T-helper 2 cell treated with Interferon-gamma antibody and Interleukin-4, amounts not matched to agents 5 μg/mL and 100 μg/mL, for 36 hours (primary cell): ENCODE measurements at regions not wholly inside any gene's neighbourhood (a gene's known extent, or its start where the extent isn't known, plus 50 kb on each side); places are given as distances from the start of the nearest gene placed in this dataset.

Experiments used
- DNase-seq: peaks from one replicate; pipeline ENCODE4 v3.0.0; 2021; ENCODE audit warnings: low spot score
- H3K27ac Mint-ChIP-seq: one replicate; pipeline ENCODE4 v1.8.0; 2021; ENCODE audit warnings: mild to moderate bottlenecking, mixed read lengths
- H3K27me3 Mint-ChIP-seq: one replicate; pipeline ENCODE4 v1.8.0; 2021; ENCODE audit warnings: low read depth, mixed read lengths
- H3K36me3 Mint-ChIP-seq: one replicate; pipeline ENCODE4 v1.8.0; 2021; ENCODE audit warnings: low read depth, mixed read lengths
- H3K4me1 Mint-ChIP-seq: one replicate; pipeline ENCODE4 v1.8.0; 2021; ENCODE audit warnings: low read depth, mixed read lengths
- H3K4me3 Mint-ChIP-seq: one replicate; pipeline ENCODE4 v1.8.0; 2022; ENCODE audit warnings: mild to moderate bottlenecking, moderate library complexity, mixed read lengths
- H3K9me3 Mint-ChIP-seq: one replicate; pipeline ENCODE4 v1.8.0; 2021; ENCODE audit warnings: mixed read lengths

- no peak for DNase-seq
- Mint-ChIP-seq H3K27ac (no peak overlapping the region), H3K36me3 (no peaks in the 10 kb centered on the region), H3K9me3 (no peaks in the 10 kb centered on the region), H3K27me3 (peaks cover 21% of the 10 kb centered on the region), H3K4me3 (no peak overlapping the region), H3K4me1 (no peaks in the 10 kb centered on the region)
These were observed 174.5 kb downstream of the SLC24A2 start for GRCh38 chr9:19614294-19614693.

GRCh38 chr9:19600538-19600937 is 188.3 kb downstream of the SLC24A2 start:
- no peak overlapping the region for H3K27ac Mint-ChIP-seq
- no peaks in the 10 kb centered on the region for H3K4me1 Mint-ChIP-seq
- H3K4me3 Mint-ChIP-seq: no peak overlapping the region
- peaks cover 2% of the 10 kb centered on the region for H3K27me3 Mint-ChIP-seq
- DNase-seq: no peak
- no peaks in the 10 kb centered on the region for H3K9me3 Mint-ChIP-seq
- no peaks in the 10 kb centered on the region for H3K36me3 Mint-ChIP-seq

GRCh38 chr9:19598722-19599121 is 189.9 kb downstream of the ACER2 start:
- Mint-ChIP-seq H3K9me3 (no peaks in the 10 kb centered on the region), H3K27me3 (peaks cover 2% of the 10 kb centered on the region), H3K4me1 (no peaks in the 10 kb centered on the region), H3K36me3 (no peaks in the 10 kb centered on the region), H3K4me3 (no peak overlapping the region), H3K27ac (no peak overlapping the region)
- no peak for DNase-seq

- Mint-ChIP-seq H3K9me3 (no peaks in the 10 kb centered on the region), H3K27ac (no peak overlapping the region), H3K4me3 (no peak overlapping the region), H3K36me3 (no peaks in the 10 kb centered on the region), H3K4me1 (no peaks in the 10 kb centered on the region), H3K27me3 (no peaks in the 10 kb centered on the region)
- no peak for DNase-seq
These were observed 188.4 kb downstream of the ACER2 start for GRCh38 chr9:19597176-19597575.

- H3K4me1 Mint-ChIP-seq: no peaks in the 10 kb centered on the region
- no peak overlapping the region for H3K27ac Mint-ChIP-seq
- DNase-seq: no peak
- no peaks in the 10 kb centered on the region for H3K36me3 Mint-ChIP-seq
- H3K27me3 Mint-ChIP-seq: peaks cover 4% of the 10 kb centered on the region
- no peak overlapping the region for H3K4me3 Mint-ChIP-seq
- H3K9me3 Mint-ChIP-seq: no peaks in the 10 kb centered on the region
These were observed 186.2 kb downstream of the ACER2 start for GRCh38 chr9:19595003-19595402.

- no peak overlapping the region for H3K27ac Mint-ChIP-seq
- peaks cover 12% of the 10 kb centered on the region for H3K27me3 Mint-ChIP-seq
- H3K9me3 Mint-ChIP-seq: no peaks in the 10 kb centered on the region
- H3K4me1 Mint-ChIP-seq: no peaks in the 10 kb centered on the region
- no peaks in the 10 kb centered on the region for H3K36me3 Mint-ChIP-seq
- no peak for DNase-seq
- H3K4me3 Mint-ChIP-seq: no peak overlapping the region
These were observed 178.9 kb downstream of the ACER2 start for GRCh38 chr9:19587678-19588077.

GRCh38 chr9:19583890-19584289 is 175.1 kb downstream of the ACER2 start:
- no peaks in the 10 kb centered on the region for H3K36me3 Mint-ChIP-seq
- peaks cover 15% of the 10 kb centered on the region for H3K27me3 Mint-ChIP-seq
- DNase-seq: no peak
- H3K27ac Mint-ChIP-seq: no peak overlapping the region
- H3K4me3 Mint-ChIP-seq: no peak overlapping the region
- no peaks in the 10 kb centered on the region for H3K9me3 Mint-ChIP-seq
- no peaks in the 10 kb centered on the region for H3K4me1 Mint-ChIP-seq

- DNase-seq: no peak
- Mint-ChIP-seq H3K9me3 (no peaks in the 10 kb centered on the region), H3K4me1 (no peaks in the 10 kb centered on the region), H3K36me3 (no peaks in the 10 kb centered on the region), H3K27me3 (peaks cover 11% of the 10 kb centered on the region), H3K4me3 (no peak overlapping the region), H3K27ac (no peak overlapping the region)
These were observed 168.6 kb downstream of the ACER2 start for GRCh38 chr9:19577411-19577810.

GRCh38 chr9:19568946-19569345 is 160.1 kb downstream of the ACER2 start:
- Mint-ChIP-seq H3K27ac (no peak overlapping the region), H3K4me3 (no peak overlapping the region)

GRCh38 chr9:19564396-19565061 is 155.7 kb downstream of the ACER2 start:
- H3K27me3 Mint-ChIP-seq: peaks cover 4% of the 10 kb centered on the region

More at GRCh38 chr9:19568946-19569345, 160.1 kb downstream of the ACER2 start:
- H3K27me3 Mint-ChIP-seq: no peaks in the 10 kb centered on the region
- H3K4me1 Mint-ChIP-seq: no peaks in the 10 kb centered on the region
- DNase-seq: no peak
- H3K9me3 Mint-ChIP-seq: no peaks in the 10 kb centered on the region
- no peaks in the 10 kb centered on the region for H3K36me3 Mint-ChIP-seq

GRCh38 chr9:19555214-19555613 is 146.4 kb downstream of the ACER2 start:
- no peak for DNase-seq
- Mint-ChIP-seq H3K36me3 (no peaks in the 10 kb centered on the region), H3K4me3 (no peak overlapping the region)

More at GRCh38 chr9:19564396-19565061, 155.7 kb downstream of the ACER2 start:
- no peak for DNase-seq
- H3K4me1 Mint-ChIP-seq: no peaks in the 10 kb centered on the region
- no peaks in the 10 kb centered on the region for H3K36me3 Mint-ChIP-seq
- no peak overlapping the region for H3K4me3 Mint-ChIP-seq
- no peaks in the 10 kb centered on the region for H3K9me3 Mint-ChIP-seq
- no peak overlapping the region for H3K27ac Mint-ChIP-seq

GRCh38 chr9:19554529-19554928 is 145.7 kb downstream of the ACER2 start:
- peaks cover 7% of the 10 kb centered on the region for H3K9me3 Mint-ChIP-seq
- no peaks in the 10 kb centered on the region for H3K36me3 Mint-ChIP-seq
- peaks cover 7% of the 10 kb centered on the region for H3K4me1 Mint-ChIP-seq
- no peak for DNase-seq
- no peak overlapping the region for H3K4me3 Mint-ChIP-seq
- H3K27ac Mint-ChIP-seq: no peak overlapping the region
- H3K27me3 Mint-ChIP-seq: peaks cover 3% of the 10 kb centered on the region

More at GRCh38 chr9:19555214-19555613, 146.4 kb downstream of the ACER2 start:
- H3K9me3 Mint-ChIP-seq: peaks cover 7% of the 10 kb centered on the region
- peaks cover 4% of the 10 kb centered on the region for H3K27me3 Mint-ChIP-seq
- H3K27ac Mint-ChIP-seq: no peak overlapping the region
- peaks cover 7% of the 10 kb centered on the region for H3K4me1 Mint-ChIP-seq

- Mint-ChIP-seq H3K9me3 (peaks cover 7% of the 10 kb centered on the region), H3K36me3 (no peaks in the 10 kb centered on the region), H3K4me1 (peaks cover 7% of the 10 kb centered on the region), H3K4me3 (no peak overlapping the region), H3K27me3 (peaks cover 3% of the 10 kb centered on the region), H3K27ac (no peak overlapping the region)
- no peak for DNase-seq
These were observed 144.6 kb downstream of the ACER2 start for GRCh38 chr9:19553441-19553840.

GRCh38 chr9:19552282-19553105 is 143.7 kb downstream of the ACER2 start:
- H3K36me3 Mint-ChIP-seq: no peaks in the 10 kb centered on the region
- no peak overlapping the region for H3K27ac Mint-ChIP-seq
- no peak overlapping the region for H3K4me3 Mint-ChIP-seq
- peaks cover 7% of the 10 kb centered on the region for H3K4me1 Mint-ChIP-seq
- peaks cover 7% of the 10 kb centered on the region for H3K9me3 Mint-ChIP-seq
- DNase-seq: no peak
- peaks cover 3% of the 10 kb centered on the region for H3K27me3 Mint-ChIP-seq
